ENCODE measurements at regions not wholly inside any gene's neighbourhood (a gene's known extent, or its start where the extent isn't known, plus 50 kb on each side); places are given as distances from the start of the nearest gene placed in this dataset.
A peak's percentile ranks its signal among the peaks of the same experiment; 100 is the strongest.

DNA sequence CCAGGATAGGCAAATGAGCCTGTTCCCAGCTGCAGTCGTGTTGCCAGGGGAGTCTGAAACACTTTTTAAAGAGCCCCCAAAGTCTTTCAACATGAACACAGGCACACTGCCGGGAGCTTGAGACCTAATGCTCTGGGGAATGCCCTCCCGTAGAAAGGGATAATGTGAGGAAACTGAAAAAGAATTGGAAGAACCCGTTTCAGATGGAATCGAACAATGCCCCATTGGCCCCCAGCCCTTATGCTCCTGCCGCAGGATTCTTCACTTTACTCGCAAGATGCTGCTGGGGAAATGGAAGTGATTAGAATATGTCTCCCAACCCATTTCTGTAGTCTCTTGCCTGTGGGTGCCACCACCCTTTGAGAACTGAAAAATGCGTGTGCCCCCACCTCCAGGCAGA, 136.3 kb upstream of the GATA6 start:
- H3K9me3 ChIP-seq (replicated peaks): no peaks in the 10 kb centered on the region
- H3K4me3 ChIP-seq: no peak overlapping the region
- no peaks in the 10 kb centered on the region for H3K36me3 ChIP-seq
- no peaks in the 10 kb centered on the region for H3K27me3 ChIP-seq (replicated peaks)
- H3K27ac ChIP-seq: peak overlapping the region; percentile 53
- peaks cover 18% of the 10 kb centered on the region for H3K4me1 ChIP-seq (replicated peaks)
- DNase-seq (ENCODE audit: low read depth in 1 of 2, low spot score in 2 of 2): no peak

DNA sequence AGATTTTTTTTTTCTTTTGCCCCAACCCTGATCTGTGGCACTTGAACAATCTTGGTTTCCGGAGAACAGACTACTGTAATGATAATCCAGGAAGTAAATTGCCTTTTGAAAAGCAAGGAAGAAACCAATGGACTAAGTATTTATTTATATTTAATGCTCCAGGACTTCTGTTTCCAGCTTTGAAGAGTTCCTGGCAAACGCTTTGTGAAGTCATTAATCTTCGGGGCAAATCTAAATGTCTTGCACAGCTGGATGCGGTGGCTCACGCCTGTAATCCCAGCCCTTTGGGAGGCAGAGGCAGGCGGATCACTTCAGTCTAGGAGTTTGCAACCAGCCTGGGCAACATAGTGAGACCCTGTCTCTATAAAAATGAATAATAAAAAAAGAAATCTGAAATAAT, 135.1 kb upstream of the GATA6 start:
- Histone ChIP-seq H3K4me1 (replicated peaks) (peaks cover 18% of the 10 kb centered on the region), H3K4me3 (no peak overlapping the region), H3K9me3 (replicated peaks) (no peaks in the 10 kb centered on the region), H3K27me3 (replicated peaks) (no peaks in the 10 kb centered on the region), H3K27ac (no peak overlapping the region), H3K36me3 (no peaks in the 10 kb centered on the region)
- DNase-seq (ENCODE audit: low read depth in 1 of 2, low spot score in 2 of 2): no peak

DNA sequence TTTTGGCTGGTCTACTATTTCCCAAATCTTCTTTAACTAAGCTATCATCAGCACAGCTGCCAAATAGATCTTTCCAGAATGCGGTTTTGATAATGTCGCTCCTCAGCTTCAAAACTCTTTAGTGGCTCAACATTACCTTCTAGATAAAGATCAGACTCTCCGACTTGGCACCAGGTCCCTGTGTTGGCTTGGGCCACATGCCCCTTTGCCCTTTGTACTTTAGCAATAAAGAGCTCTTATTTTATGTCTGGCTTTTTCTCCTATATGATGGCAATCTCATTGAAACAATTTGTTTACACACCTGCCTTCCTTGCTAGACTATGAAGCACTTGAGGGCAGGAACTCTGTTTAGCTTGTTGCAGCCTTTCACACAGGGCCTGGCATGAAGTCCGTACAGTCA, 128.9 kb upstream of the GATA6 start:
- no peak overlapping the region for H3K4me3 ChIP-seq
- H3K36me3 ChIP-seq: no peaks in the 10 kb centered on the region
- DNase-seq (ENCODE audit: low read depth in 1 of 2, low spot score in 2 of 2): no peak
- no peaks in the 10 kb centered on the region for H3K4me1 ChIP-seq (replicated peaks)
- no peaks in the 10 kb centered on the region; the same call in 1 of the 2 replicates for H3K27me3 ChIP-seq (replicated peaks)
- no peaks in the 10 kb centered on the region for H3K9me3 ChIP-seq (replicated peaks)
- H3K27ac ChIP-seq: no peak overlapping the region

DNA sequence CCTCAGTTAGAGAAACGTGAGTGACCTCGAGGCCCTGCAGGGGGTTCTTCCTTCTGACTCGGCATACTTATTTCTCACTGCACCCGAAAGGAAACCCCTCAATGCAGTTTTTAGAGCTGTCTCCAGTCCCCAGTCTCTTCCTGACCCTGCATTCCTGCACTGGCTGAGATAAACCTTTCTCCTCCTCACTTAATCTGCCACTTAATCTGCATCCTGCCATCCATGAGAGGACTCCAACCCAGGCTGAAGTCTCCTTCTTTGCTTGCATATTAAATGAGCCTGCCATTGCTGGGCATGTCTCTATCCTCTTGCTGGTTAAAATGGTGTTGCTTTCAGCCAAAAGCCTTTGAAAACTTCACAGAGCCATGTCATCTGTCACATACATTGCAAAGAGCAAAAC, 125.6 kb upstream of the GATA6 start:
- Histone ChIP-seq H3K36me3 (no peaks in the 10 kb centered on the region), H3K27ac (no peak overlapping the region), H3K4me3 (no peak overlapping the region), H3K9me3 (replicated peaks) (no peaks in the 10 kb centered on the region), H3K27me3 (replicated peaks) (peaks cover 6% of the 10 kb centered on the region), H3K4me1 (replicated peaks) (no peaks in the 10 kb centered on the region)
- DNase-seq (ENCODE audit: low read depth in 1 of 2, low spot score in 2 of 2): no peak

DNA sequence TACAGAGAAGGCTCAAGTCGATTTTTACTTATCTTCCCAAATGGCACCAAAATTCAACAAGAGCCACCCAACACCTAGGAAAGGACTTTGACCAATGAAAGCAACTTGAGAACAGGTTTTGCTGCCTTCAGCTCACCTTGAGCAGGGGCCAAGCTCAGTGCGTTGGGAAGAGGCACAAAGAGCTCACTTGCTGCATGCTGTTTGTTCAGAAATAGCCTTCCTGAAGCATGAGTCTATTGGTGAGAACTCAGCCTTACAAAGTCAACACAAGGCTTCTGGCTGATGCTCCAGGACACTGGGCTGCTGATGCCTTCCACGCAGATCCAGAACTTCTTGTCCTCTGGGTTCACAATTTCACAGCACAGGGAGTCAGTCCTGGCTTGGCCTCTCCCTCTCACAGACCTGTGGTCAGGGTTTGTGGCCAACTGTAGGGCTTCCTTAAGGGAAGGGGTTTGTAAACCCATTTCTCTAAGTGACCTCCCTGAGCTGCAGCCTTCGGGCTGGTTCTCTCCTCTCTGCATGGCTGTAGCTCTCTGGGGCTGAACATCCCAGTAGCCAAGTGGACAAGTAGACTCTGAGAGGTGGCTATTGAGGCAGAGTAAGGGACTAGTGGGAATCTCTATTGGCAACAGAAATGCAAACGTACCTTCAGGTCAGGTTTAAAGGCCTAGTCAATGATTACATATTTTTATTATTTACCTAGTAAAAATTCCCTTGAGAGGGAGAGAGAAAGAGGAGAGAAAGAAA, 124.7 kb upstream of the GATA6 start:
- no peaks in the 10 kb centered on the region for H3K36me3 ChIP-seq
- no peak for DNase-seq (ENCODE audit: low read depth in 1 of 2, low spot score in 2 of 2)
- no peaks in the 10 kb centered on the region for H3K4me1 ChIP-seq (replicated peaks)
- H3K27me3 ChIP-seq (replicated peaks): peaks cover 6% of the 10 kb centered on the region
- H3K9me3 ChIP-seq (replicated peaks): no peaks in the 10 kb centered on the region
- H3K27ac ChIP-seq: no peak overlapping the region
- no peak overlapping the region for H3K4me3 ChIP-seq

DNA sequence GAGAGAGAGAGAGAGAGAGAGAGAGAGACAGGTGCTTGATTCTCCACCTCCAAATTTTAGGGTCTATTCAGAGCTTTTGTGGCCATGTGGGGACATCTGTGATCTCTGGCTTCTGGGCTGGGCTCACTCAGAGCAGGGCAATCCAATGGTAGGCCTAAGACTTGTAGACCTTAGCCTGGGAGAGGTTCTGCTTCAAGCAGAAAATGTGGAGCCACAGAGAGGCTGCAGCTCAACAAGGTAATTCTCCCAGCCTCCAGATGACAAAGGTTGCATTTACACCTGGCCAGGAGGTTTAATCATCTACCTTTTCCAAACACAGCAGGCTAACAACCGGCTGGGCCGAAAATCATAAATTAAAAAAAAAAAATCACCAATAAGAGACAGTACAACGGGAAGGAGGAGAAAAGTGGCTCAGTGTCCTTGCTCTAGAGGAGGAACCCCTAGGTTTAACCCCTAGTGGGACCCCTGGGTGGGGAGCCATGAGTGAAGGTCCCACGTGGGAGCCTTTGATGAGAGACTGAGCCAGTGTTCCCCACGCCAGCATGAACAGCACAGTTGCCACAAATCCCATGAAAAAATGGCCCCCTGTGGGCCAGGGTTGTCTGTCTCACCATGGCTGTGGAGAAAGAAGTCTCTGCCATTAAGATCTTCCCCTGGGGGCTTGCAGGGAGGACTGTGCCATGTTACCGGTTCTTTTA, 124.0 kb upstream of the GATA6 start:
- Histone ChIP-seq H3K9me3 (replicated peaks) (no peaks in the 10 kb centered on the region), H3K36me3 (no peaks in the 10 kb centered on the region), H3K4me3 (no peak overlapping the region), H3K4me1 (replicated peaks) (no peaks in the 10 kb centered on the region), H3K27me3 (replicated peaks) (peaks cover 6% of the 10 kb centered on the region), H3K27ac (no peak overlapping the region)
- DNase-seq (ENCODE audit: low read depth in 1 of 2, low spot score in 2 of 2): no peak

DNA sequence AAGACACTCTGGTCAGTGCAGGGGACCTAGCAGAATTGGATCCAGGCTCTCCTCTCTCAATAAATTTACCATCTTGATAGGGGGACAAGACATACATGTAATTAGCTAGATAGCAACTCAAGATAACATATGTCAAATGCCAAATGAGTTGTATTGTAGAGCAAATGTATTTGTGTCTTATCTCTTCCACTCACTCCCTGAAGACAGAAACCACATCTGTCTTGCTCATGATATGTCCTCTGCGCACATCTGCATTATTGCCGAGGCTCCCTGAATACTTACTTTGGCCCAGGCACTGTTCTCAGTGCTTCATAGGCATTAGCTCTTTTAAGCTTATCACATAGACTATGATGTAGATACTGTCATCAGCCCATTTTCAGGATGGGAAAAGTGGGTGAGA, 122.9 kb upstream of the GATA6 start:
- peaks cover 6% of the 10 kb centered on the region for H3K27me3 ChIP-seq (replicated peaks)
- no peak for DNase-seq (ENCODE audit: low read depth in 1 of 2, low spot score in 2 of 2)

DNA sequence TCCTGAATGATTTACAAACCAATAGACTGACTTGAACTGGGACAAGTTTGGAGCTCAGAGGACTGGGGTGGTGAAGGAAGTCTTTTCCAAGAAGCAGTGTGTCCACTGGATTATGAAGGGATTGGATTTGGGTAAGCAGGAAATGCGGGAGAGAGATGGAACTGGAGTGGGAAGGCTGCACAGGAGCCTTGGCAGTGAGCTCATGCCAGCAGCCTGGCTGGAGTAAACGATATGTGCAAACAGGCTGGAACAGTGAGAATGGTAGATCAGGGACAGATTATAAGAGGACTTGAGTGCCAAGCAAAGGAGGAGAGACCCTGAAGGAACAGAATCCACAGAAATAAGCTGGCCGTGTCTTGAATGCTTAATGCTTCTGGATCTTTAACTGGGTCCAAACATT, 121.9 kb upstream of the GATA6 start:
- H3K27me3 ChIP-seq (replicated peaks): peaks cover 6% of the 10 kb centered on the region
- H3K9me3 ChIP-seq (replicated peaks): no peaks in the 10 kb centered on the region
- no peaks in the 10 kb centered on the region for H3K36me3 ChIP-seq
- H3K4me3 ChIP-seq: no peak overlapping the region
- H3K27ac ChIP-seq: no peak overlapping the region
- H3K4me1 ChIP-seq (replicated peaks): no peaks in the 10 kb centered on the region
- DNase-seq (ENCODE audit: low read depth in 1 of 2, low spot score in 2 of 2): no peak

More for the DNA sequence above, 122.9 kb upstream of the GATA6 start:
- Histone ChIP-seq H3K27ac (no peak overlapping the region), H3K9me3 (replicated peaks) (no peaks in the 10 kb centered on the region), H3K36me3 (no peaks in the 10 kb centered on the region), H3K4me1 (replicated peaks) (no peaks in the 10 kb centered on the region), H3K4me3 (no peak overlapping the region)

DNA sequence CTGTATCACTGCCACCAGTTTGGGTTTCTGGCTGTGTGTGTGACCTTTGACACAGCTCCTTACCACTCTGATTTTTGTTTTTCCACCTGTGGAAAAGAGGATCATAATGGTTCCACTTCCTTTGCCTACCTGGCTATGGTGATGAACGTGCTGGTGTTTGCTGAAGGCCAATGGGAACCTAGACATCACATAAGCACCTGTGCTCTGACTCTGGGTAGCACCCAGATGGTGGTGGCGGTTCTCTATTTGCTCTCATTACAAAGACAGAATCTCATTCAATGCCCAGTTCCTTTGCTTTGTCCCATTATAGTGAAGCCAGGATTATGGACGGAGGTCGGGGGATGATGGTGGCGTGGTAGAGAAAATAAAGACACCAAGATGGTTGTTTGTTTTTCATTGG, 121.2 kb upstream of the GATA6 start:
- DNase-seq (ENCODE audit: low read depth in 1 of 2, low spot score in 2 of 2): no peak
- Histone ChIP-seq H3K9me3 (replicated peaks) (no peaks in the 10 kb centered on the region), H3K4me1 (replicated peaks) (no peaks in the 10 kb centered on the region), H3K27me3 (replicated peaks) (peaks cover 6% of the 10 kb centered on the region; the same call in 1 of the 2 replicates), H3K27ac (no peak overlapping the region), H3K4me3 (no peak overlapping the region), H3K36me3 (no peaks in the 10 kb centered on the region)

DNA sequence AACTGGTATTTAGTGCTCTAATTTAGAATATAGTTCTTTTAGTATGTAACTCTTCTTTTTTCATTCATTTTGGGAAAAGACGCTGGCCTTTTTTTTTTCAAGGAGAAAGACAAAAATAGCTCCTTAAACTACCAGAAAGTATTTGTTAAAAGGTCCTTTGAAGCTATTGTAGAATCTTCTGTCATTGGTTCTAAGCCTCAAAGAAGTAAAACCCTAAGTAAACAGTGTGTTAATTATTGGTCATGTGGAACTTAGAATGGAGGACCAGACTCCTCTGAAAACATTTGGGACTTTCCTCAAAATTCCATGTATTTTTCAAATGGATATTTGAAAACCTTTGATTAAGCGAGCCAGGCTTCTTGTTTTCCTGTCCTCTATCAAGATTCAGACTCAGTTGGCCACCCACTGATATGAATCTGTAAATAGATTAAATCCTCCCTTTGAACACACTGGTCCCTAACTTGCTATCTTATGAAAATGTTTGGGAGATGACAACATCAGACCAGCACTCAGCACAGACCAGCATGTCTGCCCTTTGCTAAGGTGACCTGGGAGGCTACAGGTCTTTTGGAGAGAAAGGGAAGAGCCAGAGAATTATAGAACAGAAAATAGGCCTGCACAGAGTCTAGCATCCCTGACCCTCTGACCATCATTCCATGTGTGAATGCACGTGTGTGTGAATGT, 120.3 kb upstream of the GATA6 start:
- Histone ChIP-seq H3K9me3 (replicated peaks) (no peaks in the 10 kb centered on the region), H3K4me1 (replicated peaks) (no peaks in the 10 kb centered on the region), H3K27ac (no peak overlapping the region), H3K27me3 (replicated peaks) (peaks cover 6% of the 10 kb centered on the region; the same call in 1 of the 2 replicates), H3K4me3 (no peak overlapping the region), H3K36me3 (no peaks in the 10 kb centered on the region)
- DNase-seq (ENCODE audit: low read depth in 1 of 2, low spot score in 2 of 2): no peak

DNA sequence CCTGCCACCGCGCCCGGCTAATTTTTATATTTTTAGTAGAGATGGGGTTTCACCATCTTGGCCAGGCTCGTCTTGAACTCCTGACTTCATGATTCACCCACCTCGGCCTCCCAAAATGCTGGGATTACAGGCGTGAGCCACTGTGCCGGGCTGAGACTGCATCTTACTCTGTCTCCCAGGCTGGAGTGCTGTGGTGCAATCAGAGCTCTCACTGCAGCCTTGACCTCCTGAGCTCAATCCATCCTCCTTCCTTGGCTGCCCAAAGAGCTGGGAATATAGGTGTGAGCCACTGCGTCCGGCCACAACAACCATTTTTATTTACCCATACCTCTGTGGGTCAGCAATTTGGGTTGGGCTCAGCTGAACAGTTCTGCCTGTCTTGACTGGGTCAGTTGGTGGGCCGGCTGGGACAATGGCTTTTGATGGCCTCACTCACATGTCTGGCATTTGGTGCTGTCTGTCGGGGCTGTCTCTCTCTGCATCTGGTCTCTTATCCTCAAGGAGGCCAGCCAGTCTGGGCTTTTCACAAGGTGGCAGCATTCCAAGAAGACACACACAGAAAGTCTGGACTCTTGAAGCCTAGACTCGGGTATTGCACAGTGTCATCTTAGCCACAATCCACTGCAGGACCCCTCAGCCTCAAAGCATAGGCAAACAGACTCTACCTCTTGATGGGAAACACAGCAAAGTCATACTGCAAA, 116.8 kb upstream of the GATA6 start:
- Histone ChIP-seq H3K4me1 (replicated peaks) (no peaks in the 10 kb centered on the region), H3K9me3 (replicated peaks) (no peaks in the 10 kb centered on the region), H3K27ac (no peak overlapping the region), H3K27me3 (replicated peaks) (peaks cover 6% of the 10 kb centered on the region; the same call in 1 of the 2 replicates), H3K4me3 (no peak overlapping the region), H3K36me3 (no peaks in the 10 kb centered on the region)
- DNase-seq (ENCODE audit: low read depth in 1 of 2, low spot score in 2 of 2): no peak

DNA sequence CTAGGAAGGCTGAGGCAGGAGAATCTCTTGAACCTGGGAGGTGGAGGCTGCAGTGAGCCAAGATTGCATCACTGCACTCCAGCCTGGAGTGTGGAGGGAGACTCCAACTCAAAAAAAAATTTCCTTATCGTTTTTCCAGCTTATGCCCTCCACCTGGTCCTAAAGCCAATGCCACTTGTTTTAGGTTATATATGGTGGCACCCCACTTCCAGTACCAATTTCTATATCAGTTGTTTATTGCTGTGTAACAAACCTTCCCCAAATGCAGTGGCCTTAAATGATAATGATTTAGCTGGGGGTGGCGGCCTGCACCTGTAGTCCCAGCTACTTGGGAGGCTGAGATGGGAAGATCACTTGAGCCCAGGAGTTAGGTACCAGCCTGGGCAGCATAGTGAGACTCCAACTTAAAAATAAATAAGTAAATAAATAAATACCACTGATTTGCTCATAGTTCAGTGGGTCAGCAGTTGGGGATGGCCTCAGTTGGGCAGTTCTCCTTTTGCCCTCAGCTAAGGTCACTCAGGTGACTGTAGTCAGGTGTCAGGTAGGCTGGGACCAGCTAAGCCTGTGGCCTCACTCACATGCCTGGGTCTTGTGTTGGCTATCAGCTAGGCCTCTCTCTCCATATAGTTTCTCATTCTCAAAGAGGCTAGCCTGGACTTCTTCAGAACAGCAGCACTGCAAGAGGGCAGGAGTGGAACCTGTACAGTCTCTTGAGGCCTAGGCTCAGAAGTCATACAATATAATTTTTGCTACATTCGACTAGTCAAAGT, 113.7 kb upstream of the GATA6 start:
- DNase-seq (ENCODE audit: low read depth in 1 of 2, low spot score in 2 of 2): no peak
- no peaks in the 10 kb centered on the region for H3K27me3 ChIP-seq (replicated peaks)
- H3K27ac ChIP-seq: no peak overlapping the region
- no peak overlapping the region for H3K4me3 ChIP-seq
- no peaks in the 10 kb centered on the region for H3K9me3 ChIP-seq (replicated peaks)
- H3K36me3 ChIP-seq: no peaks in the 10 kb centered on the region
- no peaks in the 10 kb centered on the region for H3K4me1 ChIP-seq (replicated peaks)

DNA sequence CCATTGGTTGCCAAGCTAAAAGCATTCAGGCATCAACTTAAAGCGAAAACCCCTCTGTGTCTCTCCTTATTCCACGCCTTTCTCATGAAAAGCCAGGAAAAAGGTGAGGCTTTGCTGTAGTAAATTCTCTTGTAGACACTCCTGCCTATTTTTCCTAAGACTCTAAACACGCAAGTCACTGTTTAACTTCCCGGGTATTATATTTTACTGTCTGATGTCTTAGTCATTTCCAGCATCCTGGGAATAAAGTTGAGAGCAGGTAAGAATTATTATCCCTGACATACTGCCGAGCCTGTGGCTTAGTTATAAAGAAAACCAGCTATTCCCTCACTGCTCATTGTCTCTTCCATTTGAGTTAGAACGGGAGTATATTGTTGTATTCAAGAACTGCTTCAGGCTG, 112.4 kb upstream of the GATA6 start:
- H3K36me3 ChIP-seq: no peaks in the 10 kb centered on the region
- no peak for DNase-seq (ENCODE audit: low read depth in 1 of 2, low spot score in 2 of 2)
- no peak overlapping the region for H3K4me3 ChIP-seq
- H3K27ac ChIP-seq: no peak overlapping the region
- no peaks in the 10 kb centered on the region for H3K4me1 ChIP-seq (replicated peaks)
- H3K27me3 ChIP-seq (replicated peaks): no peaks in the 10 kb centered on the region
- no peaks in the 10 kb centered on the region for H3K9me3 ChIP-seq (replicated peaks)

Measured in SJSA1 (cell line).